Subcutaneous abdominal adipose tissue (tissue), 5 donors: ENCODE measurements at regions not wholly inside any gene's neighbourhood (a gene's known extent, or its start where the extent isn't known, plus 50 kb on each side); places are given as distances from the start of the nearest gene placed in this dataset.

ENCODE experiments used
- H3K27ac ChIP-seq: one replicate; pipeline ENCODE4 v1.7.0; 2013; ENCODE audit warnings: low read depth, mild to moderate bottlenecking, inconsistent platforms, low read length, moderate library complexity
- H3K27me3 ChIP-seq, 5 donors: one replicate each; pipeline ENCODE4 v1.7.0; 2013; ENCODE audit warnings: low read length in 5 of 5, inconsistent platforms in 1 of 5; ENCODE audit not compliant: control insufficient read depth in 5 of 5, insufficient read depth in 4 of 5
- H3K36me3 ChIP-seq, 5 donors: one replicate each; pipeline ENCODE4 v1.7.0; 2013; ENCODE audit warnings: low read length in 5 of 5; ENCODE audit not compliant: control insufficient read depth in 5 of 5, insufficient read depth in 5 of 5
- H3K4me1 ChIP-seq, 5 donors: one replicate each; pipeline ENCODE4 v1.7.0; 2013; ENCODE audit warnings: low read length in 5 of 5, mild to moderate bottlenecking in 3 of 5, moderate library complexity in 1 of 5; ENCODE audit not compliant: control insufficient read depth in 5 of 5, insufficient read depth in 5 of 5
- H3K4me3 ChIP-seq, 5 donors: one replicate each; pipeline ENCODE4 v1.7.0; 2013; ENCODE audit warnings: low read length in 5 of 5, low read depth in 1 of 5
- H3K9ac ChIP-seq, 5 donors: one replicate each; pipeline ENCODE4 v1.7.0; 2013; ENCODE audit warnings: low read length in 5 of 5, mild to moderate bottlenecking in 4 of 5, moderate library complexity in 3 of 5
- H3K9me3 ChIP-seq, 5 donors: one replicate each; pipeline ENCODE4 v1.7.0; 2013; ENCODE audit warnings: low read length in 5 of 5; ENCODE audit not compliant: control insufficient read depth in 5 of 5
- donor health status: healthy.
- donor health status: healthy.
- donor health status: healthy.
- donor health status: healthy.
- donor health status: healthy.

DNA sequence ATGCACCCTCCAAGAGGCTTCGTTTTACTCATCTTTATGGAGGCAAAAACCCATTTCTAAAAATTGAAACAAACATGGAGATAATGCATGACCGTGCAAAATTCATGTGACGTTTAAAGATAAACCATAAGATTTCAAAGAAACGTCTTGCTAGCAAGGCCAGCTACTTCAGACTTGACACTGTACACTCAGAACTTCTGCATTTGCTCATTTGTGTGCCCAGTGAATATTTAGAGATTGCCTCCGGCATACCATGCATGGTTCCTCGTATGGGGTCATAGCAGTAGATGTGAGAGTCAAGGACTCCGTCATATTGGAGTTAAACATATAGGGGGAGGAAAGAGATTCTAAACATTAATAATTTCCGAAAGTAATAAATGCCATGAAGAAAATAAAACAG, 78.6 kb upstream of the NEURL1B start:
- Histone ChIP-seq H3K27ac (no peak overlapping the region), H3K4me1 (peaks cover 0 to 15% (median 5%) of the 10 kb centered on the region in 5 donors), H3K4me3 (no peak overlapping the region), H3K9ac (no peak overlapping the region), H3K27me3 (peaks cover 0 to 8% (median 5%) of the 10 kb centered on the region in 5 donors), H3K9me3 (no peaks in the 10 kb centered on the region), H3K36me3 (no peaks in the 10 kb centered on the region)

- H3K36me3 ChIP-seq: no peaks in the 10 kb centered on the region
- H3K27me3 ChIP-seq: peaks cover 0 to 10% (median 8%) of the 10 kb centered on the region in 5 donors
These were observed 79.9 kb upstream of the NEURL1B start for GRCh38 chr5:172561151-172561550.

DNA sequence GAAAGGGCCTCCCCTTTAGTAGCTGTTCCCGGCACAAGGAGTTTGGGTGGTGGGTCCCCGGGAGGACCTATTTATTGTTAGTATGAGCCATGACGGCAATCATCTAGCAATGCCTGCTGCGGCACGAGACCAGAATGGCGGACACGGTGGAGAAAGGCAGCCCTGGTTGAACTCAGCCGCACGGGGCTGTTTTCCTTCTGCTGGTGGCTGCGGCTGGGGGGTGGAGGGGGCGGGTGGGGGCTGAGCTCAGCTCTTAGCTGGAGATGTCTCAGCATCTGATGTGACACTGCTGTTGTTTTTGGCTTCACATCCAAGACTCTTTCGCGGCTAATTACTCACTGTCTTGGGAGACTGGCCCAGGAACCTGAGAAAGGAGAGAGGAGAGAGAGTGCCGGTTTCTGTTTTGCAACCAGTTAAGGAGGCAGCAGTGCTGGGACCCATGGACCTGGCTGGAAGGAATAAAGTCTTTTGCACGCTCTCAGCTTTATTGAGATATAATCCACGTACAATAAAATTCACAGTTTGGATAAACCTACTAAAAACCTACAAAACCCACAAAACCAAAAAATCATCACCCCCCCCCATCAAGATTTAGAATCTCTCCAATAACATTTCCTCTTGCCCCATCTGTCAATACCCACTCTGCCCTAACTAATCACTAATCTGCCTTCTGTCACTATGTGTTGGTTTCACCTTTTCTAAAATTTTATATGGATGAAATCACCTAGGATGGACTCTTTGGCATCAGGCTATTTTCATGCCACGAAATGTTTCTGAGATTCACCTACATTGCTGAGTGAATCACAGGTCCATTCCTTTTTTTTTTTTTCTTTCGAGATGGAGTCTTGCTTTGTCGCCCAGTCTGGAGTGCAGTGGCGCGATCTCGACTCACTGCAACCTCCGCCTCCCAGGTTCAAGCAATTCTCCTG, 81.8 kb upstream of the NEURL1B start:
- Histone ChIP-seq H3K4me3 (peak overlapping the region in 4 of 5 donors; percentile 15 to 47 (median 32)), H3K27me3 (peaks cover 0 to 10% (median 6%) of the 10 kb centered on the region in 5 donors), H3K4me1 (peaks cover 0 to 21% (median 7%) of the 10 kb centered on the region in 5 donors), H3K27ac (no peak overlapping the region), H3K36me3 (no peaks in the 10 kb centered on the region), H3K9ac (no peak overlapping the region), H3K9me3 (no peaks in the 10 kb centered on the region)

More at GRCh38 chr5:172561151-172561550, 79.9 kb upstream of the NEURL1B start:
- H3K4me1 ChIP-seq: peaks cover 0 to 21% (median 7%) of the 10 kb centered on the region in 5 donors
- H3K4me3 ChIP-seq: no peak overlapping the region
- no peaks in the 10 kb centered on the region for H3K9me3 ChIP-seq
- H3K9ac ChIP-seq: no peak overlapping the region
- H3K27ac ChIP-seq: no peak overlapping the region

DNA sequence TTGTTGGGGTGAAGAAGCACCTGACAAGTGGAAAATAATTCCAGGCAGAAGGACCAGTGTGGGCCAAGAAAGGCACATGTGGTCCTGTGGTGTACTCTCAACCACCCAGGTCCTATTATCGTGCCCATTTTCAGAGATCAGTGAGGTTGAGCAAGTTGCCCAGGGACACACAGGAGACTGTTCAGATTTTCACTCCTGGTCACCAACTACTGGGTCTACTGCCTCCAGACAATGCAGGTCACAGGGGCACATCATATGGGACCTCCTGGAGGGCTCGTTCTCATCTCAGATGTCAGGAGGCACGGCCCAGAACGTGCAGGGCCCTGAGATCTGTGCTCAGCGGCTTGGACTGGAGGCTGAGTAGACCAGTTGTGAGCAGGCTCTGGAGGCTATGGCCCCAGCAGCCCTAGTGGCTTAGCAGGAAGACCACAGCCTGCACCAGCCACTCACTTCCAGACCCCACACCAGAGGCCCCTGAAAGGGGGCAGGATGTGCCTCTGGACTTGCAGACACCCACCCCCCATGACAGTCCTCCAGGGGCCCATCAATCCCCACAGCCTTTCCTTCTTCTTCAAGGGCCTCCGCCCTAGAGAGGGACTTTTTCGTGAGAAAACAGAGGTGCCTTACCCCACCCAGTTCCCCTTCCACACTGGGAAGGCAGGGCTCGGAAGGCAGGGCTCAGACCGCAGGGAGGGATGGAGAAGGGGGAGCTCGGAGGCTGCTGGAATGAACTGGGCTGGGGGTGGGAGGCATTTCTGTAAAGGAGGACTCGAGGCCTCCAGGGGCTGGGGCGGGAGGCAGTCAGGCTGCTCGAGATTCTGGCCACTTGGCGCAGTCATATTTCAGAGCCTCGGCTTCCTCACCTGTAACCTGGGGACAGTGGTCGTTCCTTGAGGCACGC, 82.7 kb upstream of the NEURL1B start:
- Histone ChIP-seq H3K27ac (no peak overlapping the region), H3K36me3 (no peaks in the 10 kb centered on the region), H3K9me3 (no peaks in the 10 kb centered on the region), H3K4me3 (peak overlapping the region in 3 of 5 donors; percentile 24 to 47 (median 41)), H3K4me1 (peaks cover 0 to 21% (median 7%) of the 10 kb centered on the region in 5 donors), H3K27me3 (peaks cover 0 to 10% (median 0%) of the 10 kb centered on the region in 5 donors), H3K9ac (no peak overlapping the region)

DNA sequence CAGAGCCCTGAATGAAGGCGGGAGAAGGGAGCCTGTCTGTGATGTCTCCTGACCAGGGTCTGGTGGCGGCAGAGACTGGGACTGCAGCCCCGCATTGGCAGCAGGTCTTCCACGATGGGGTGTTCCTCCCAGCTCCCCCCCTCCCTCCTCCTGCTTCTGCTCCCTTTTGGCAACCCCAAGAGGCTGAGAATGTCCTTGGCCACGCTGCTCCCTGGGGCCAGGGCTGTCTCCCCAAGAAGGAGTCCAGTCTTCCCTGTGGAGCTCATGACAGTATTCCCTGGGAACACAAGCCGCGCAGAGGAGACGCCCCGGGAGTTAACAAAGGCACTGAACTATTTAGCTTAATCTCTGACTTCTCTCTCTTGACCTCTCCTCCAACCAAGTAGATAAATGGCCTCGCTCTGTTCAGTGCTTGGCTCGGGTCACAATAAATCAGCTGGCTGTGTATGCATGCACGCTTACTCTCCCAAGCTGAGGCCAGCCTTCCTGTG, 84.0 kb upstream of the NEURL1B start:
- peaks cover 0 to 7% (median 0%) of the 10 kb centered on the region in 5 donors for H3K27me3 ChIP-seq
- H3K4me1 ChIP-seq: peaks cover 0 to 21% (median 7%) of the 10 kb centered on the region in 5 donors
- no peaks in the 10 kb centered on the region for H3K9me3 ChIP-seq
- no peaks in the 10 kb centered on the region for H3K36me3 ChIP-seq
- no peak overlapping the region for H3K9ac ChIP-seq
- H3K27ac ChIP-seq: no peak overlapping the region
- no peak overlapping the region for H3K4me3 ChIP-seq

GRCh38 chr5:172556262-172556661, 84.8 kb upstream of the NEURL1B start:
- no peak overlapping the region for H3K4me3 ChIP-seq
- H3K9ac ChIP-seq: no peak overlapping the region
- H3K9me3 ChIP-seq: no peaks in the 10 kb centered on the region
- H3K27ac ChIP-seq: no peak overlapping the region
- H3K27me3 ChIP-seq: peaks cover 0 to 7% (median 0%) of the 10 kb centered on the region in 5 donors
- H3K4me1 ChIP-seq: peaks cover 0 to 23% (median 7%) of the 10 kb centered on the region in 5 donors
- no peaks in the 10 kb centered on the region for H3K36me3 ChIP-seq

GRCh38 chr5:172554562-172554961, 86.5 kb upstream of the NEURL1B start:
- Histone ChIP-seq H3K36me3 (no peaks in the 10 kb centered on the region), H3K27me3 (peaks cover 0 to 7% (median 0%) of the 10 kb centered on the region in 5 donors), H3K4me3 (no peak overlapping the region), H3K9ac (no peak overlapping the region), H3K9me3 (no peaks in the 10 kb centered on the region), H3K27ac (no peak overlapping the region), H3K4me1 (peaks cover 0 to 38% (median 11%) of the 10 kb centered on the region in 5 donors)

DNA sequence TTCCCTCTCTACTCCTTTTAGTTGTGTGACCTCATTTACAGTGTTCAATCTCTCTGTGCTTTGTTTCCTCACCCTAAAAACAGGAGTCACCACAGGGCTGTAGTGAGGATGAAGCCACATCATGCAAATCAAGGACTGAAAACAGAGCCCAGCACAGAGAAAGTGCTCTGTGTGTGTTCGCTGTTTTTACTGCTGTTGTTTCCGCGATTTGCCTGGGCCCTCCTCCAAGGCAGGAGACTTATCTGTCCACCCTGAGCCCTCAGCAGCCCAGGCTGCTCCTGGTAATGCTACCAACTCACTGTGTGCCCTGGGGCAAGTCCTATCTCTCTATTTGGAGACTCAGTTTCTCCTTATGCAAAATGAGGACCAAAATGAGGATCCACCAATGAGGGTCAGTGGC, 87.2 kb upstream of the NEURL1B start:
- Histone ChIP-seq H3K4me1 (peaks cover 0 to 39% (median 10%) of the 10 kb centered on the region in 5 donors), H3K27ac (no peak overlapping the region), H3K9ac (no peak overlapping the region), H3K4me3 (no peak overlapping the region), H3K9me3 (no peaks in the 10 kb centered on the region), H3K27me3 (peaks cover 0 to 7% (median 0%) of the 10 kb centered on the region in 5 donors), H3K36me3 (no peaks in the 10 kb centered on the region)

- no peak overlapping the region for H3K4me3 ChIP-seq
- H3K9ac ChIP-seq: no peak overlapping the region
- H3K9me3 ChIP-seq: no peaks in the 10 kb centered on the region
- H3K27ac ChIP-seq: no peak overlapping the region
- H3K27me3 ChIP-seq: peaks cover 0 to 5% (median 0%) of the 10 kb centered on the region in 5 donors
- H3K4me1 ChIP-seq: peaks cover 0 to 32% (median 8%) of the 10 kb centered on the region in 5 donors
- no peaks in the 10 kb centered on the region for H3K36me3 ChIP-seq
These were observed 87.9 kb upstream of the NEURL1B start for GRCh38 chr5:172553167-172553566.
